ENCODE measurements at regions not wholly inside any gene's neighbourhood (a gene's known extent, or its start where the extent isn't known, plus 50 kb on each side); places are given as distances from the start of the nearest gene placed in this dataset.

GRCh38 chr22:48263791-48264351 lies 1501.4 kb downstream of the TBC1D22A start:
- TF ChIP-seq CTCF (IDR thresholded peaks at IDR 0.05) (no peak), ZFX (IDR thresholded peaks at IDR 0.05; ENCODE audit: borderline replicate concordance) (no peak)
